Activated gamma-delta T cell treated with anti-CD3 and anti-CD28 coated beads, Interleukin-2, amount 50 U/mL, for 16 hours (primary cell): ENCODE measurements at regions not wholly inside any gene's neighbourhood (a gene's known extent, or its start where the extent isn't known, plus 50 kb on each side); places are given as distances from the start of the nearest gene placed in this dataset.

Source experiments
- DNase-seq: peaks from one replicate; pipeline ENCODE4 v3.0.0-alpha.2; 2020; ENCODE audit warnings: low read depth

DNA sequence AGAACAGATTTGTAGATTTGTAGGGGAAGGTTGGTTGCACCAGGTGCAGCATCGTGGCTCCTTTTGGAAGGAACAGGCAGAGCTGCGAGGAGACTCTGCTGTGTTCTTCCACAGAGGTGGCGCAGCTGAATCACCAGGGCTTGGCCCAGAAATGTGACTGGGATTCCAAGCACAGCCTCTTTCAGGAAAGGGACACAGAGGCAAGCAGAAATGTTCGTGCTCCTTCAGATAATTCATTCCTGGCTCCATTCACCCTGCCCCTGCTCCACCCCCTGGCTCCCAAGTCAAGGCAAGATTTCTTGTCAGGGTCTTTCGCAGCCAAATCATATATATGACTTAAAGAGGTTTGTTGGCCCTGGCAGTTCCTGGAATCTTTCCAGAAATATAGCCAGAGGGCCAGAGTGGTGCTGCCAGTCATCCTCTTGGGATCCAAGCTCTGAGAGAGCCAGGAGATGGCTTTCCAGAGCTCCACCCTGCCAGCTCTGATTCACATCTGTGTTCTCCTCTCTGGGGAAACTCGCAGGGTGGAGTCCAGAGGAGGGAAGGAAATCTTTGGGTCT lies 203.9 kb upstream of the TANK start:
- DNase-seq = no peak

DNA sequence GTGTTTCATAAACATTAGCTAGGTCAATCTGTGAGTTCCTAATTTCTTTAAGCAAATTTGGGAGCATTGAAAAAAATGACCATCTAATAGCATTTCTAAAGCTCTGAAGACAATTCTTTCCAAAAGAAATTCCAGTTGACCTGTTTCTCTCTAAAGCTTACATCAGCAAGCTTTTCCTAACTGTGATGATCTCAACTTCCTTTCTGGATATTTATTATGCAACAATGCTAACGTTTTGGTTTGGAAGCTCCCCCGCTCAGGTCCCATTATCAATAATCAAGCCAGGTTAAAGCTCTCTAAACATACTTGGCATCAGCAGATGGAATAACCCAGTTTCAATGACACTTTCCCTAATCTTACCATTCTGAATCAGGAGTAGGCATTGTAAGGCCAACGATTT lies 196.3 kb upstream of the TANK start:
- no peak for DNase-seq

DNA sequence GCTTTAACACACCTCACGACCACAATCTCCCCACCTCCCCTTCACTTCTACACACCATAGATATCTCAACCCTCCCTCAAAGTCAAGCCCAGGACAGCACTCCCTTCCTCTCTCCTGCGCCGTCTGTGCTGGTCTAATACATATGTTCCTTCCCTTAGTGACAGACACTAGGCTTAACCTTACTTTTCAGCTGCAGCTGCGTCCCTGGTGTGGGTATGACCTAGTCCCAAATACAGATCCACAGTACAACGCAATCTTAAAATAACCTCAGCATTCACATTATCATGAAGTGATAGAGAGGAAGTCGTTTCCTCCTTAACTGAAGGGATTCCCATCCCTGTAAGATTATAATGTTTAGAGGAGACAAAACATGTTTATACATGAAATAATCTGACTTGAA lies 192.7 kb upstream of the TANK start:
- no peak for DNase-seq

DNA sequence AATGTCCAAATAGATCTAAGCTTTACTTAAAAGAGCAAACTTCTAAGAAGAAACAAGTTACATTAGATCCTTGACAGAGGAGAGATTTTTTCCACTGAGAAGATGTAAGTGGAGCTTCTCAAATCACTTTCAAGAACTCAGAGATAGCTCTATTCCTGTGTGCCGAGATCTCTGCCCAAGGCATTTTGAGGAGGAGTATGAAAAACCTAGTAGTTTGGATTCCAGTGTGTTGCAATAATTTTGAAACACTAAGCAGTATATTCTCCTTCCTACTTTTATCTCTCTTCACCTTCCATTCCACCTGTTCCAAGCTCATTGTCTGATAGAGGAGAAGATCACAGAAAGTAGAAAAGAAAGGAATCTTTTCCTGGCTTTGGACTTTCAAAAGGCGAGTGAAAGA lies 192.0 kb upstream of the TANK start:
- DNase-seq = no peak

DNA sequence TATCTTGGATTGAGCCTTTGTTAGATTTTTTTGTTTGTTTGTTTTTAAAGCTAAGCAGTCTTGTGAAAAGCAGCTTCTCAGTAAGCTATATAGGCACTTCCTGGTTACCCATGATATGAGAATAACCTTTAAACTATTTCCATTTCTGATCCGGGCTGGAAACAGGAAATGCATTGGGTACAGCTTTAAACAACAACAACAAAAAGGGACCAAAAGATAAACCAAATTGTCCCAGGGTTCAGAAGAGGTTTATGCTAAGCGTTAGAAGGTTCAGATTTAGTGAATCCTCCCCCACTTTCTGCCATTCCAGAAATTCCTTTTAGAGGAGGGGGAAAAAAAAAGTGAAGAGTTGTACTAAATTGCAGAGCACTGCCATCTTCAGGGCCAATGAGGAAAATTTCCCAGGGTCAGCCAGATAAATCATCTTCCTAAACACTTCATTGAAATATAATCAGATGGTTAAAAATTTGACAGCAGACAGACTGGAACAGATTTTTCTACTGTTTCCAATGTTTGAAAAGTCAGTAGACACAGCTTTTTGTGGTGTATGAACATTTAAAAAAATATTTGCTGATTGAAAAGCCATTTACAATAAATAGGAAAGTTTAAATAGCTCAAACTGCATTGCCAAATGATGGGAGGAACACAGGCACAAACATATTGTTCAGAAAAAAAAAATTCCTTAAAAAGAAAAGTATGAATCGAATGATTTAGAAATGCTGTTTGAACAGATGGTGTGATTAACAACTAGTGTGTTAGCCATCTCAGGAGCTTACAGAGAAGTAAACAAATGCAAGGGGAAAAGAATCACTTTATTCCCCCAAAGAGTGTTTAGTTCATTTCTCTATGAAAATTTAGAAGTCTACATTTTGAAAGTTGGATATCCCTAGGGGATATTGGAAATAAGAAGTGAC lies 189.9 kb upstream of the TANK start:
- no peak for DNase-seq

DNA sequence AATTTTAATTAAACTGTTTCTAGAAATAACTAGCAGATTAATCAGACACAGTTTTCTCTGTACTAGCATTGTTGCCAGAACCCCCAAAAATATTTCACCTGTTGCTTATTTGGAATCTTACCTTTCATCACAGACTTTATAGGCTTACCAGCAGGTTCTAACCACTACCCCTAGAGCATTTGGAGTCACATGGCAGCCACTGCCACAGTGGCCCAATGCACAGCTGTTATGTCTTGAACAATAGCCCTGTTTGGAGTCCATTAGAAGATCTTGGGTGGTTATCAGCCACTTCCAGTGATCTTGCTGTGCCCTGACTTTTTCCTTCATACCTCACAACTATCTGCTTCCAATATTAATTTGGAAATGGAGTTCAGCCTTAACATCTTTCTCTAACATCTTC lies 186.2 kb upstream of the TANK start:
- DNase-seq = no peak

DNA sequence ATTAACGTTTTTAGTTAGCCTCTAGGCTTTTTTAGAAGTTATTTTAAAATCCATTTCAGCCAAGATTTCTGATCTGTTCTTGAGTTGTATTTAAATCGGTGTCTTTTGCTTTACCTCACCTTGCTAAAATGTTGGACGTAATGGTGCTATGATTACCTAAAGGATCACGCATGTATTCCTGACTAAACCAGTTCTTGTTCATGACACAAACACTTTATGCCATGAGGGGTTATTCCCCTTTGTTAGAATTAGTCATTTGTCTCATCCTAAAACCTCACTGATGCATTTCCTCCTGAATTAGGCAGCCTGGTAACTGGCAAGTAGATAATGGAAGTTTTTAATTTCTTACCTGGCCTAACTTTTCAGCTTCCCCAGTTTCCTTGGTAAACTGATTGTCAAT lies 185.4 kb upstream of the TANK start:
- no peak for DNase-seq

DNA sequence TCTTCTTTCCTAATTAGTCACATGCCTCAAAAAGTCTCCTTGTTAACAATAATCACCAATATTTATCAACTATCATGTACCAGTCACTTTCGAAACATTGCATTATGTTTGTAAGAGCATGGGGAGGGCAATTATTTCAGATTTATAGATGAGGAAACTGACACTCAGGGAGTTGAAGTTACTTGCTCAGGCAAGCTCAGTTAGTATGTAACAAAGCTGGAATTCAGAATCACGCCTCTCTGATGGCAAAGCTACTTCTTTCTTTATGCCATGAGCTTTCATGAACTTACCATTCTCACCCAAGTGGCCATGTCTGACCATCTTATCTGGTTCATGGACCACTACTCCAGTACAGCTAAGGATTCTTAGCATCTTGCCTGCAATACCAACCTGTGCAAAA lies 183.4 kb upstream of the TANK start:
- DNase-seq = no peak

DNA sequence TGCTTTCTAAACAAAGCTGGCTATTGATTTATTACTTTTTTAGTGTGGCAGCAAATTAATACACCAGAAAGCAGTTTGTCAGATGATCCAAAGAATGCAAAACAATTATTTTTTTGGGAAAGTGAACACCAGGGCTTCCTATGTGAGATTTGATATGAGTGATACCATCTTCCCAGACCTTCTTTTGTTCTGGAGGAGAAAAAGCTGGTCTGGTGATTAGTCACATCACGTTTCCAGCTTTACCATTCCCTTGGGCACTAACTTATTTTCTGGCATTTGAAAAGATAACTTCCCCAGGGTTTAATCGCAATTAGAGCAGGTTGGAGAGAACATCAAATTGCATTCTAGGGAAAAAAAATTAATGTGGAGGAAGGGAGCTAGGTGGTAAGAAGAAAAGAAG lies 182.9 kb upstream of the TANK start:
- no peak for DNase-seq

DNA sequence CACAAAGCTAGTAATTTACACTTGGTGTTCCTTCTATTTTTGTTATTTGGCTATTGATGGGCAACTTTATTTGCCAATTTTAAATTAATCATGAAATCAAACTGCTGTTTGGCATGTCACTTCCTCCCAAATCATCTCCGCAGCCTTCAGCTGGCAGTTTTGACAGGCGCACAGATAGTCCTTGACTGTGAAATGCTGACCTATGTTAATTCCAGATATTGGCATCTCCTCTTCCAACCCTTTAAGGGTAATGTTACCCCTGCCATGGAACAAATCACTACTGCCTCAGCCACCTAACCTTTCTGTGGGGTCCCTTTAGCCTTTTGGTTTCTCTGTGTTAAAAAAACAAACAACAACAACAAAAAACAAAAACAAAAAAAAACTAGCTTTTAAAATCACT lies 182.4 kb upstream of the TANK start:
- DNase-seq = no peak

DNA sequence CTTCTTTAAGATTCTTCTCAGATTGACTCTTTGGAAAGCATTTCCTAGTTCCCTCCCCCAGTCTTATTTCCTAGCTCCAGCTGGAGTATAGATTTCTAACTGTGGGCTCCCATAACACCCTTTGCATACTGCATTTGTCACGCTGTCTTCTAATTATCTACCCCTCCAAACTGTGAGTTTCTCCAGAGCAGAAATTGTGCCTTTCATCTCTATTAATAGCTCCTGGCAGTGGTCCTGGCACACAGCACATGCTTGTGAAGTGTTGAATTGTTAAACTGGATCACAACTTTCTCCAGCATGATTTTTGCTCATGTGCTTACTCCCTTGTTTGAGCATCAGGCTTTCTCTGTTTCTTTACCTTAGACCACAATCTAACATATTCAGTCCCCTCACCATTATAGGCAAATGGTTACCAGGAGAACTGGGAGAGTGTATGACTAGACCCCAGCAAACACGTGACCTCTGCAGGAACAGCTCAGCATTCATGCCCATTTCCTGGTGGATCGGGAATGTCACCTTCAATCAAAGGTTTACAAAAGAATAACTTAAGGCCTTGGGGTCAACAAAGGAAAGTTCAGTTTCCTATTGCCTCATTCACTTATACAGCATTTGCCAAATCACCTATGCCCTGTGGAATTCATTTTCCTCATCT lies 175.7 kb upstream of the TANK start:
- no peak for DNase-seq

DNA sequence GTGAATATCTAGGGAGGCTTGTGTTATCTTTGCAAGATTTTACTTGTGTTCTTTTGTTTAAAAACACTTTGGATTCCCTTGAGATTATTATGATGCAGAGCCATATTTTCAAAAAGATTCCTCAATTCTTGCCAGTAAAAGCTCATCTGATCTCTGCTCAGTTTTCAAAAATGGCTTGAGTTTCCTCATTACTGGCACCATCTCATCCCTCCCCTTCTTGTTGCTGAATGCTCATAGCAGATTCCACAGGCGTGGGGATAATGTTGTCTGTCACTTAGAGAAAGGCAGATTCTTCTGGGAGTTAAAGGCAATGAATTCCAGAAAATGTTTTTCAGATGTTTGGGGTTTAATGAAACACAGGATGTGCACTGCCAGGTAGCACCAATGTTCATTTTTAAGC lies 170.4 kb upstream of the TANK start:
- DNase-seq = no peak

DNA sequence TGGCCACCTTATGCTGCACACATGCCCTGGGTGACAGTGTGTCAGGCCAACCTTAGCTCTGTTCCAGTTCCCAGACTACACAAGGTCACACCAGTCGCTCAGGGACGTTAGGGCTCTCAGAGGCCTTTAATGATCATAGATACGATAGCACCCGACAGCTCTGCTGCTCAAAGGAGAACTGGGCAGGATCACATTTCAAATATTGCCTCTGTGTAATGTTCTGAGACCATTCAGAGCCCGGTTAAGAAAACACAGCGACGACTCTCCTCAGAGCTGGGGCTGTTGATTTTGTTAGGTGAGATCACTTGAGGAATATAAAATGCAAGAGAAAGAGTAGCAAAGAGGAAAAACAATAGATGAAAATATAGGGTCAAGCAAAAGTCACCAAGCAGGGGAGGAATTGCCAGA lies 166.6 kb upstream of the TANK start:
- no peak for DNase-seq

DNA sequence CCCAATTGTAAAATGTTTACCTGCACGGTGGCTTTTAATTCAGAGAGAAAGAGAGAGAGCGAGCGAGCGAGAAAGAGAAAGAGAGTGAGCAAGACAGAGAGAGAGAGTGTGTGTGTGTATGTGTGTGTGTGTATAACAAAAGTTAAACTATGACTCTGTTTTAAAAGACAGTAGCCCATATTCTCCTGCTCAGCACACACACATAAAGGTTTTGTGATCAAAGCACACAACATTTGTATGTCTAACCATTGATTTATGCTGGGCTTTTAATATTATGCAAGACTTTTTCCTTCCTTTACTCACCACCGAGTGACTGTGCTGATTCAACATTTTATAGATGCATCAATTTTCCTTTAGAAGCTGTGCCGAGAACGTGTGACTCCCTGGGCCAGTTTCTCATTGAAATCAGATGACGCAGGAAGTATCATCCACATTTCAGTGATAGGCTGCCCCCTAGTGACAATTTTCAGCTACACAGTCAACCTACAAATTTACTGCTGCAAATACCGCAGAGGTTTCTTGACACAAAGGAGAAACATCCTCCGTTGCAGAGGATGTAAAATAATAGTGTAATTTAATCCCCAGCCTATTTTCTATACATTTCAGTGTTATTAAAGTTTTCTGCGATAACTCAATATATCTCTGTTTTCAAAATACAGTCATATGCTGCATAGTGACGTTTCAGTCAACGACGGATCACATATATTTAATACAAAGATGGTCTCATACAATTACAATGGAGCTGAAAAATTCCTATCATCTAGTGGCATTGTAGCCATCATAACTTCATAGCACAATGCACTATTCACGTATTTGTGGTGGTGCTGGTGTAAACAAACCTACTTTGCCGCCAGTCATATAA lies 165.9 kb upstream of the TANK start:
- peak; percentile 68 for DNase-seq

DNA sequence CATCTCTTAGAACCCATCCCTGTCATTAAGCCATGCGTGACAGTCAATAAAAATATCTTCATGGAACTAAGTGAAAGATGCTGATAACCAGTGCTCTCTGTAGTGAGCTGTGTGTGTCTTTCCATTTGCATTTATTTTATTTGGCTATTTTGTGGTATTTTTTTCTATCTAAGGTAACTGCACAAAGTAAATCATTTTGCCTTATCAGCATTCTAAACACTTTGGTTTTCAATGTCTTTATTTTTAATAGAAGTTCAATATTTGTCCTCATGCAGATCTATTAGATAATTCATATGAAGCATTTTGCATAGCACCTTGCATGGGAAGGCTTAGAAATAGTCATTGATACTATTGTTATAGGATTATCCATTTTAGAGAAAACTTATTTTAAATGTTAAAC lies 163.6 kb upstream of the TANK start:
- DNase-seq = no peak

DNA sequence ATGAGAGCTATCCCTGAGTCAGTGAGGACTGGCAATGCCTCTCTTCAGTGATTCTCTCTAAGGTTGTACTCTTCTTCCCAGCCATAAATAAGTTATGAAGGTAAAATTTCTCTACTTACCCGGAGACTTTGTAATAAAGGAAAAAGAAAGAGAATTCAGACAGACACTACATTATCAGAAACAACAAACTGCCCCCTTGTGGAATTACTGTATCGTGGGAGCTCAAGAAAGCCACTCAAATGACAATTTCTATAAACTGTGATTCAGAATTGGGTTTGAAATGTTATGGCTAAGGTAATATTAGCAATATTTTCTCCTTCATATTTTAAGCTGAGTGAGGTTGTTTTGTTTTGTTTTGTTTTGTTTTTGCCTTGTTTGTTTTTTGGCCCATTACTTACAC lies 155.8 kb upstream of the TANK start:
- DNase-seq = no peak

DNA sequence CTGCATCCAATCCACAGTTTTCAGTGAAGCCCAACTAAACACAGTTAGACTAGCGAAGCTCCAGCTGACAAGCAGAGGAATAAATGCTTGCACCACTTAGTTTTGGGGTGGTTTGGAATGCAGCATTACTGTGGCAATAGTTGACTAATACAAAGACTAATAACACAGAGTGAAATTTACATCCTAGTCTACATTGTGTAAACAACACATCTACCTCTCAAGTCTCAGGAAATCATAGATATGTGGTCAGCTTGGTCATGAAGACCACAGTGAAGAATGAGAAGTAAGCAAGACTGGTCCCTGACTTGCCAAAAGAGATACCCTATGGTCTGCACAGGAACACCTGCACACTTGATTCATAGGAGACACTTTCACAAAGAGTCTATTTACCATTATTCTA lies 155.1 kb upstream of the TANK start:
- DNase-seq = no peak

DNA sequence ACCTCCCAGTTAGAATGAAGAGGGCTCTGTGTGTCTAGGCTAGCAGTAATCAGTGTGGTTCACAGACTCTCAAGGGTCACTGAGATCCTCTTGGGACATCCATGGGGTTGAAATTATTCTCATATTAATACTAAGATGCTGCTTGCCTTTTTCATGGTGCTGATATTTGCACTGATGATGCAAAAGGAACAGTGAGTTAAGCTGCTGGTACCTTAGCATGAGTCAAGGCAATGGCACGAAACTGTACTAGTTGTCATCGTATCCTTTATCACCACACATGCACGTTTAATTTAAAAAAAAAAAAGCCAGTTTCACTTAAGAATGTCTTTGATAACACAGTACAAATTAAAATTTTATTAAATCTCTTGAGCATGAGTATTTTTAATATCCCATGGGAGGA lies 151.9 kb upstream of the TANK start:
- no peak for DNase-seq

DNA sequence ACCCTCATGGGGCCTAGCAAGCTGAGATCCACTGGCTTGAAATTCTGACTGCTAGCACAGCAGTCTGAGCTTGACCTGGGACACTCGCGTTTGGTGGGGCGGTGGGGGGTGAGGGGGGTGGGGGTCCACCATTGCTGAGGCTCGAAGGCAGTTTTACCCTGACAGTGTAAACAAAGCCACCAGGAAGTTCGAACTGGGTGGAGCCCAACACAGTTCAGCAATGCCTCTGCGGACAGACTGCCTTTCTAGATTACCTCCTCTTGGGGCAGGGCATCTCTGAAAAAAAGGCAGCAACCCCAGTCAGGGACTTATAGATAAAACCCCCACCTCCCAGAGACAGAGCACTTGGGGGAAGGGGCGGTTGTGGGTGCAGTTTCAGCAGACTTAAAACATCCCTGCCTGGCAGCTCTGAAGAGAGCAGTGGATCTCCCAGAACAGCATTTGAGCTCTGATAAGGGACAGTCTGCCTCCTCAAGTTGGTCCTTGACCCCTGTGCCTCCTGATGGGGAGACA lies 149.7 kb upstream of the TANK start:
- no peak for DNase-seq

DNA sequence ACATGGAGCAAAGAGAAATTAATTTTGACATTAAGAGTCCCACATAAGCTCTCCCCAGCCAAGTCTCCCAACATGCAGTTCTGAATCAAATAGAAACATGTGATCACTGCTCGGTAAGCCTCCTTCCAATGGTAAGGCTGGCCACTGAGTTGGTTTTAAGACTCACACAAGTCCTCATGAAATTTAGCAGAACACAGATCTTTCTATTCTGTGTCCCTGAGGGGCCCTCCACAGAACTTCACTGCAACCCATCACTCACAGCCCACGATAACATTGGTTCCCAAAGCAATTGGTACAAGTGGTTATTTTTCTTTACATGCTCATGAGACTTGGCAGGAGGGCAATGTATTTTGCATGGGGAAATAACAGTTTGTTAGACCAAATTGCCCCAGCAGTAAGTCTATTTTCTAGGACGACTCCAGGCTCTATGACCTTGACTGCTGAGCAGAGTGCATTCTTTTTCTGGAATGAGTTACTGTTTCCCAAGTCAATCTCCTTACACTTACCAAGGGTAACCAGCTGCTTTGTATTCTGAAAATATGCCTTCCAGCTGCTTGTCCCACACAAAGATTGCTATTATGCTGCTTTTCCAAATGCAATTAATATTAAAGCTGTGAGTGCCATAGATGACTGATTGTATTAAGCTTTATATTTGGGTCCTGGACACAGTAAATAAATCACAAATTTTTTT lies 142.3 kb upstream of the TANK start:
- DNase-seq = no peak

DNA sequence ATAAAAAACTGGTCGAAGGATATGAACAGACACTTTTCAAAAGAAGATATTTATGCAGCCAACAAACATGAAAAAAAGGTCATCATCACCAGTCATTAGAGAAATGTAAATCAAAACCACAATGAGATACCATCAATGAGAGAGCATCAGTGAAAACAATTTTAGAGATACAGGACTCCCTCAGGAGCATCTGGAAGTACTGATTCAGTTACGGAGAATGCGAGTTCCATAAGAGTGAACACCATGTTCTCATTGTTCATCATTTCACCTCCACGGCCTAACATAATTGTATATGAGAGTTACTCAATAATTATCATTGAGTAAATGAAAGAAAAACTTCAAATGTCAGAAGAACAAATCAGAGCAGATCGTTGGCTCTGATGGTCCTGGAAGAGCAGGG lies 140.9 kb upstream of the TANK start:
- DNase-seq = no peak

DNA sequence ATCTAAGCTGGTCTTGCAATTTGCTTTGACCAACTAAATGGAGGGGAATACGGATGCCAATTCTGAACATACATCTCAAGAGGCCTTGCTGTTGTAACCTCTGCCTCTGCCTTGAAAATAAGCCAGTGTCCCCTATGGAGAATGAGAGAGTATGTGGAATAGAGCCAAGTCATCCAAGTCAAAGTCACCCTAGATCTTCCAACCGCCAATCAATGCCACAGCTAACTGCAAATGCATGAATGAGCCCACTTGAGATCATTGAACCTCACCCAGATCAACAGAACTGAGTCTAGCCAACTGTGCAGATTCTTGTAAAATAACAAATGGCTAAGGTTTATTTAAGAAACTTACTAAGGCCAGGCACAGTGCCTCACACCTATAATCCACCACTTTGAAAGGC lies 139.8 kb upstream of the TANK start:
- DNase-seq = no peak
